ENCODE measurements at regions not wholly inside any gene's neighbourhood (a gene's known extent, or its start where the extent isn't known, plus 50 kb on each side); places are given as distances from the start of the nearest gene placed in this dataset.
A peak's percentile ranks its signal among the peaks of the same experiment; 100 is the strongest.
"Not testable (repeated sequence)": the region's sequence is repeated elsewhere in the genome, so short reads cannot be mapped to it uniquely, and the experiment has no call there.

- DNase-seq (ENCODE audit: low read depth): no peak
- no peak for TF ChIP-seq CTCF (IDR thresholded peaks at IDR 0.05; ENCODE audit: insufficient read depth, low read length)
- no peak overlapping the region for H3K4me3 ChIP-seq (ENCODE audit: low read depth, low read length)
Observed at GRCh38 chr13:60851378-60851777, 454.4 kb downstream of the TDRD3 start.

GRCh38 chr13:60850526-60850925 lies 453.5 kb downstream of the TDRD3 start:
- DNase-seq (ENCODE audit: low read depth): no peak
- no peak overlapping the region for H3K4me3 ChIP-seq (ENCODE audit: low read depth, low read length)
- no peak for TF ChIP-seq CTCF (IDR thresholded peaks at IDR 0.05; ENCODE audit: insufficient read depth, low read length)

- no peak overlapping the region for H3K4me3 ChIP-seq (ENCODE audit: low read depth, low read length)
- peak; percentile 0 for DNase-seq (ENCODE audit: low read depth)
- TF ChIP-seq CTCF (IDR thresholded peaks at IDR 0.05; ENCODE audit: insufficient read depth, low read length): no peak
Observed at GRCh38 chr13:60838581-60838980, 441.6 kb downstream of the TDRD3 start.

GRCh38 chr13:60837806-60838205 lies 440.8 kb downstream of the TDRD3 start:
- TF ChIP-seq CTCF (IDR thresholded peaks at IDR 0.05; ENCODE audit: insufficient read depth, low read length): no peak
- DNase-seq (ENCODE audit: low read depth): peak; percentile 53

GRCh38 chr13:60836821-60837220 lies 439.8 kb downstream of the TDRD3 start:
- no peak overlapping the region for H3K4me3 ChIP-seq (ENCODE audit: low read depth, low read length)
- DNase-seq (ENCODE audit: low read depth): no peak
- no peak for TF ChIP-seq CTCF (IDR thresholded peaks at IDR 0.05; ENCODE audit: insufficient read depth, low read length)

More at GRCh38 chr13:60837806-60838205, 440.8 kb downstream of the TDRD3 start:
- H3K4me3 ChIP-seq (ENCODE audit: low read depth, low read length): no peak overlapping the region

GRCh38 chr13:60811581-60811980 lies 414.6 kb downstream of the TDRD3 start:
- no peak overlapping the region for H3K4me3 ChIP-seq (ENCODE audit: low read depth, low read length)
- TF ChIP-seq CTCF (IDR thresholded peaks at IDR 0.05; ENCODE audit: insufficient read depth, low read length): no peak
- DNase-seq (ENCODE audit: low read depth): no peak

GRCh38 chr13:60805640-60806039 lies 408.6 kb downstream of the TDRD3 start:
- not testable (repeated sequence) for H3K4me3 ChIP-seq (ENCODE audit: low read depth, low read length); DNase-seq (ENCODE audit: low read depth)

All from fibroblast of the aortic adventitia (primary cell).